GM12873 (cell line): ENCODE measurements at regions not wholly inside any gene's neighbourhood (a gene's known extent, or its start where the extent isn't known, plus 50 kb on each side); places are given as distances from the start of the nearest gene placed in this dataset.

Experiments used
- CTCF ChIP-seq: IDR thresholded peaks from 2 replicates; pipeline ENCODE4 v1.5.1; 2012; ENCODE audit warnings: low read depth, mild to moderate bottlenecking, moderate library complexity, low read length, control low read depth; ENCODE audit not compliant: insufficient read depth; ENCODE audit errors: missing control alignments

- no peak for TF ChIP-seq CTCF
These were observed 80.6 kb upstream of the ATP2B2 start for GRCh38 chr3:10585945-10586344.

GRCh38 chr3:10594915-10595314 is 89.5 kb upstream of the ATP2B2 start:
- no peak for TF ChIP-seq CTCF

GRCh38 chr3:10596746-10597448 is 91.5 kb upstream of the ATP2B2 start:
- no peak for TF ChIP-seq CTCF

- TF ChIP-seq CTCF = no peak
These were observed 92.3 kb upstream of the ATP2B2 start for GRCh38 chr3:10597733-10598132.

GRCh38 chr3:10599017-10599416 is 93.6 kb upstream of the ATP2B2 start:
- TF ChIP-seq CTCF = no peak

- no peak for TF ChIP-seq CTCF
These were observed 94.1 kb upstream of the ATP2B2 start for GRCh38 chr3:10599444-10599843.

- TF ChIP-seq CTCF = no peak
These were observed 94.9 kb upstream of the ATP2B2 start for GRCh38 chr3:10600296-10600714.
